ENCODE measurements at regions not wholly inside any gene's neighbourhood (a gene's known extent, or its start where the extent isn't known, plus 50 kb on each side); places are given as distances from the start of the nearest gene placed in this dataset.

- H3K9ac ChIP-seq (ENCODE audit: insufficient read depth in 1 of 2, low read length in 2 of 2): no peak overlapping the region
- WGBS, 2 donors: 63 to 79% methylated on average over 9 of the region's 9 CpGs
- no peaks in the 10 kb centered on the region for H3K36me3 ChIP-seq (ENCODE audit: control insufficient read depth in 4 of 4, insufficient read depth in 4 of 4, low read length in 4 of 4)
- no peak overlapping the region for H3K4me3 ChIP-seq
- no peak for DNase-seq
- peaks cover 0 to 16% (median 0%) of the 10 kb centered on the region in 5 donors for H3K4me1 ChIP-seq (ENCODE audit: control insufficient read depth in 5 of 5, insufficient read depth in 5 of 5, low read length in 5 of 5)
- ATAC-seq (ENCODE audit: insufficient read depth, low FRiP score): no peak
- H3K27me3 ChIP-seq (ENCODE audit: control insufficient read depth in 3 of 3, insufficient read depth in 3 of 3, low read length in 2 of 3): no peaks in the 10 kb centered on the region
- no peak for TF ChIP-seq CTCF (IDR thresholded peaks at IDR 0.05; ENCODE audit: control extremely low read depth, extremely low read depth)
- H3K9me3 ChIP-seq (ENCODE audit: control insufficient read depth in 4 of 4, insufficient read depth in 3 of 4, low read length in 3 of 4): no peaks in the 10 kb centered on the region
- H3K27ac ChIP-seq (ENCODE audit: low read depth in 1 of 2, low read length in 1 of 2): peak overlapping the region in 1 of 2 donors; percentile 2
Measured at GRCh38 chr3:107263269-107264021, 113.8 kb upstream of the CCDC54 start.

GRCh38 chr3:107264888-107265287 lies 112.4 kb upstream of the CCDC54 start:
- Histone ChIP-seq H3K9me3 (ENCODE audit: control insufficient read depth in 4 of 4, insufficient read depth in 3 of 4, low read length in 3 of 4) (no peaks in the 10 kb centered on the region), H3K27ac (ENCODE audit: low read depth in 1 of 2, low read length in 1 of 2) (no peak overlapping the region), H3K36me3 (ENCODE audit: control insufficient read depth in 4 of 4, insufficient read depth in 4 of 4, low read length in 4 of 4) (no peaks in the 10 kb centered on the region), H3K4me3 (no peak overlapping the region), H3K9ac (ENCODE audit: insufficient read depth in 1 of 2, low read length in 2 of 2) (no peak overlapping the region), H3K27me3 (ENCODE audit: control insufficient read depth in 3 of 3, insufficient read depth in 3 of 3, low read length in 2 of 3) (no peaks in the 10 kb centered on the region), H3K4me1 (ENCODE audit: control insufficient read depth in 5 of 5, insufficient read depth in 5 of 5, low read length in 5 of 5) (peaks cover 0 to 7% (median 0%) of the 10 kb centered on the region in 5 donors)
- DNase-seq (no peak), ATAC-seq (ENCODE audit: insufficient read depth, low FRiP score) (no peak)
- no peak for TF ChIP-seq CTCF (IDR thresholded peaks at IDR 0.05; ENCODE audit: control extremely low read depth, extremely low read depth)
- 37 to 72% methylated on average over 6 of the region's 6 CpGs for WGBS, 2 donors

GRCh38 chr3:107265526-107265925 lies 111.7 kb upstream of the CCDC54 start:
- H3K9ac ChIP-seq (ENCODE audit: insufficient read depth in 1 of 2, low read length in 2 of 2): no peak overlapping the region
- H3K27ac ChIP-seq (ENCODE audit: low read depth in 1 of 2, low read length in 1 of 2): no peak overlapping the region
- WGBS, 2 donors: 93 to 94% methylated on average over 1 of the region's 1 CpG
- no peak for DNase-seq
- H3K4me3 ChIP-seq: no peak overlapping the region
- H3K36me3 ChIP-seq (ENCODE audit: control insufficient read depth in 4 of 4, insufficient read depth in 4 of 4, low read length in 4 of 4): no peaks in the 10 kb centered on the region
- no peaks in the 10 kb centered on the region for H3K9me3 ChIP-seq (ENCODE audit: control insufficient read depth in 4 of 4, insufficient read depth in 3 of 4, low read length in 3 of 4)
- ATAC-seq (ENCODE audit: insufficient read depth, low FRiP score): no peak
- TF ChIP-seq CTCF (IDR thresholded peaks at IDR 0.05; ENCODE audit: control extremely low read depth, extremely low read depth): no peak
- no peaks in the 10 kb centered on the region for H3K27me3 ChIP-seq (ENCODE audit: control insufficient read depth in 3 of 3, insufficient read depth in 3 of 3, low read length in 2 of 3)
- peaks cover 0 to 7% (median 0%) of the 10 kb centered on the region in 5 donors for H3K4me1 ChIP-seq (ENCODE audit: control insufficient read depth in 5 of 5, insufficient read depth in 5 of 5, low read length in 5 of 5)
